ENCODE measurements at regions not wholly inside any gene's neighbourhood (a gene's known extent, or its start where the extent isn't known, plus 50 kb on each side); places are given as distances from the start of the nearest gene placed in this dataset.

GRCh38 chr6:95439741-95440140 is 137.6 kb upstream of the MANEA start:
- Histone ChIP-seq H3K36me3 (no peaks in the 10 kb centered on the region), H3K9me3 (ENCODE audit: low read depth) (no peaks in the 10 kb centered on the region), H3K27ac (no peak overlapping the region), H3K4me1 (ENCODE audit: low read depth) (no peaks in the 10 kb centered on the region), H3K4me3 (no peak overlapping the region), H3K27me3 (no peaks in the 10 kb centered on the region)
- TF ChIP-seq, protein P1, sequence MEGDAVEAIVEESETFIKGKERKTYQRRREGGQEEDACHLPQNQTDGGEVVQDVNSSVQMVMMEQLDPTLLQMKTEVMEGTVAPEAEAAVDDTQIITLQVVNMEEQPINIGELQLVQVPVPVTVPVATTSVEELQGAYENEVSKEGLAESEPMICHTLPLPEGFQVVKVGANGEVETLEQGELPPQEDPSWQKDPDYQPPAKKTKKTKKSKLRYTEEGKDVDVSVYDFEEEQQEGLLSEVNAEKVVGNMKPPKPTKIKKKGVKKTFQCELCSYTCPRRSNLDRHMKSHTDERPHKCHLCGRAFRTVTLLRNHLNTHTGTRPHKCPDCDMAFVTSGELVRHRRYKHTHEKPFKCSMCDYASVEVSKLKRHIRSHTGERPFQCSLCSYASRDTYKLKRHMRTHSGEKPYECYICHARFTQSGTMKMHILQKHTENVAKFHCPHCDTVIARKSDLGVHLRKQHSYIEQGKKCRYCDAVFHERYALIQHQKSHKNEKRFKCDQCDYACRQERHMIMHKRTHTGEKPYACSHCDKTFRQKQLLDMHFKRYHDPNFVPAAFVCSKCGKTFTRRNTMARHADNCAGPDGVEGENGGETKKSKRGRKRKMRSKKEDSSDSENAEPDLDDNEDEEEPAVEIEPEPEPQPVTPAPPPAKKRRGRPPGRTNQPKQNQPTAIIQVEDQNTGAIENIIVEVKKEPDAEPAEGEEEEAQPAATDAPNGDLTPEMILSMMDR (IDR thresholded peaks at IDR 0.05; ENCODE audit: low read depth, low read length) = no peak
- no peak for DNase-seq (ENCODE audit: low read depth in 1 of 2, low spot score in 1 of 2)

GRCh38 chr6:95448208-95448607 is 129.1 kb upstream of the MANEA start:
- DNase-seq (ENCODE audit: low read depth in 1 of 2, low spot score in 1 of 2) = no peak
- Histone ChIP-seq H3K27ac (no peak overlapping the region), H3K36me3 (no peaks in the 10 kb centered on the region), H3K27me3 (no peaks in the 10 kb centered on the region), H3K9me3 (ENCODE audit: low read depth) (no peaks in the 10 kb centered on the region), H3K4me1 (ENCODE audit: low read depth) (no peaks in the 10 kb centered on the region), H3K4me3 (no peak overlapping the region)
- TF ChIP-seq, protein P1 (IDR thresholded peaks at IDR 0.05; ENCODE audit: low read depth, low read length) = no peak

GRCh38 chr6:95469511-95469910 is 107.8 kb upstream of the MANEA start:
- H3K27me3 ChIP-seq = no peaks in the 10 kb centered on the region
- TF ChIP-seq, protein P1 (IDR thresholded peaks at IDR 0.05; ENCODE audit: low read depth, low read length) = no peak

GRCh38 chr6:95478941-95479340 is 98.4 kb upstream of the MANEA start:
- Histone ChIP-seq H3K9me3 (ENCODE audit: low read depth) (no peaks in the 10 kb centered on the region), H3K4me3 (no peak overlapping the region), H3K36me3 (no peaks in the 10 kb centered on the region), H3K27ac (no peak overlapping the region), H3K27me3 (no peaks in the 10 kb centered on the region), H3K4me1 (ENCODE audit: low read depth) (no peaks in the 10 kb centered on the region)
- TF ChIP-seq, protein P1 (IDR thresholded peaks at IDR 0.05; ENCODE audit: low read depth, low read length) = no peak
- no peak for DNase-seq (ENCODE audit: low read depth in 1 of 2, low spot score in 1 of 2)

More at GRCh38 chr6:95469511-95469910, 107.8 kb upstream of the MANEA start:
- no peaks in the 10 kb centered on the region for H3K9me3 ChIP-seq (ENCODE audit: low read depth)
- H3K36me3 ChIP-seq = no peaks in the 10 kb centered on the region
- H3K4me1 ChIP-seq (ENCODE audit: low read depth) = no peaks in the 10 kb centered on the region
- H3K4me3 ChIP-seq = no peak overlapping the region
- no peak for DNase-seq (ENCODE audit: low read depth in 1 of 2, low spot score in 1 of 2)
- no peak overlapping the region for H3K27ac ChIP-seq

DNA sequence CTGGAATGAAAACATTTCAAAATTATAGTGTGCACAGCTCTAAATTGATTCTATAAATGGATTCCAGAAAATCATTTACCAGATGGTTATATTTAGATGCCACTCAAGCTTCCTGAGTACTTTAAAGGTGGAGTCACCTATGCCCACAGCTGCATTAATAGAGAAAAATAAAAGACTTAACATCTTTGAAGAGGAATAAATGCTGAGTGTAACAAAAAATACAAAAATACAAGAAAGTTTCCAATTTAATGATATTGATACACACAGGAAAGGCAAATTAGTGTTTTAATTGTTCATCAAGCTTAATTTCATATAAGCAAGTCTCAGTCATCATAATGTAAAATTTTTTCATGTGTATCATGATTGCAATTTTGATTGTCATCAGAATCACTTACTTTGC is 89.5 kb upstream of the MANEA start:
- TF ChIP-seq, protein P1 (IDR thresholded peaks at IDR 0.05; ENCODE audit: low read depth, low read length) = no peak
- no peak for DNase-seq (ENCODE audit: low read depth in 1 of 2, low spot score in 1 of 2)
- H3K27me3 ChIP-seq = no peaks in the 10 kb centered on the region

More for the DNA sequence above, 89.5 kb upstream of the MANEA start:
- H3K9me3 ChIP-seq (ENCODE audit: low read depth) = no peaks in the 10 kb centered on the region
- no peaks in the 10 kb centered on the region for H3K4me1 ChIP-seq (ENCODE audit: low read depth)
- no peaks in the 10 kb centered on the region for H3K36me3 ChIP-seq
- H3K4me3 ChIP-seq = no peak overlapping the region
- H3K27ac ChIP-seq = no peak overlapping the region

All from cardiac muscle cell (in vitro differentiated cells and primary cell).